ENCODE measurements at regions not wholly inside any gene's neighbourhood (a gene's known extent, or its start where the extent isn't known, plus 50 kb on each side); places are given as distances from the start of the nearest gene placed in this dataset.

GRCh38 chr1:94345148-94345721, 73.0 kb upstream of the ABCD3 start:
- TF ChIP-seq CTCF (IDR thresholded peaks at IDR 0.05; ENCODE audit: low read depth, low read length, poor library complexity, severe bottlenecking) (no peak), EZH2phosphoT487 (IDR thresholded peaks at IDR 0.05; ENCODE audit: borderline replicate concordance, low read length) (no peak)

Data from DOHH2 (cell line).